ENCODE measurements at regions not wholly inside any gene's neighbourhood (a gene's known extent, or its start where the extent isn't known, plus 50 kb on each side); places are given as distances from the start of the nearest gene placed in this dataset.

- ATAC-seq (no peak), DNase-seq (no peak)
- no peak for TF ChIP-seq CTCF (IDR thresholded peaks at IDR 0.05)
- Histone ChIP-seq H3K27ac (no peak overlapping the region), H3K36me3 (no peaks in the 10 kb centered on the region), H3K4me1 (no peaks in the 10 kb centered on the region), H3K27me3 (ENCODE audit: low read depth) (no peaks in the 10 kb centered on the region), H3K4me3 (no peak overlapping the region), H3K9me3 (no peaks in the 10 kb centered on the region)
- intact Hi-C loops (cut with DNase I), result no loop called here
These were observed 161.8 kb upstream of the CBLB start for GRCh38 chr3:106030627-106030963.

- no peak overlapping the region for H3K27ac ChIP-seq
- H3K4me1 ChIP-seq, result no peaks in the 10 kb centered on the region
- intact Hi-C loops (cut with DNase I), result no loop called here
- H3K36me3 ChIP-seq, result no peaks in the 10 kb centered on the region
- H3K4me3 ChIP-seq, result no peak overlapping the region
- ATAC-seq (no peak), DNase-seq (no peak)
- no peak for TF ChIP-seq CTCF (IDR thresholded peaks at IDR 0.05)
- no peaks in the 10 kb centered on the region for H3K27me3 ChIP-seq (ENCODE audit: low read depth)
- no peaks in the 10 kb centered on the region for H3K9me3 ChIP-seq
These were observed 163.7 kb upstream of the CBLB start for GRCh38 chr3:106032479-106032878.

GRCh38 chr3:106033654-106034053, 164.8 kb upstream of the CBLB start:
- intact Hi-C loops (cut with DNase I), result no loop called here
- H3K36me3 ChIP-seq, result no peaks in the 10 kb centered on the region
- no peak for DNase-seq
- no peaks in the 10 kb centered on the region for H3K27me3 ChIP-seq (ENCODE audit: low read depth)
- H3K9me3 ChIP-seq, result no peaks in the 10 kb centered on the region
- TF ChIP-seq CTCF (IDR thresholded peaks at IDR 0.05), result no peak
- H3K4me3 ChIP-seq, result no peak overlapping the region
- no peak for ATAC-seq
- no peaks in the 10 kb centered on the region for H3K4me1 ChIP-seq
- no peak overlapping the region for H3K27ac ChIP-seq

- intact Hi-C loops (cut with DNase I), result no loop called here
- H3K36me3 ChIP-seq, result no peaks in the 10 kb centered on the region
- H3K27ac ChIP-seq, result no peak overlapping the region
- TF ChIP-seq CTCF (IDR thresholded peaks at IDR 0.05), result no peak
- H3K27me3 ChIP-seq (ENCODE audit: low read depth), result no peaks in the 10 kb centered on the region
- no peak for ATAC-seq
- H3K9me3 ChIP-seq, result no peaks in the 10 kb centered on the region
- no peak overlapping the region for H3K4me3 ChIP-seq
- no peak for DNase-seq
- no peaks in the 10 kb centered on the region for H3K4me1 ChIP-seq
These were observed 165.5 kb upstream of the CBLB start for GRCh38 chr3:106034313-106034712.

- intact Hi-C loops (cut with DNase I), result no loop called here
- Histone ChIP-seq H3K4me1 (no peaks in the 10 kb centered on the region), H3K4me3 (no peak overlapping the region), H3K27me3 (ENCODE audit: low read depth) (no peaks in the 10 kb centered on the region), H3K27ac (no peak overlapping the region), H3K36me3 (no peaks in the 10 kb centered on the region), H3K9me3 (no peaks in the 10 kb centered on the region)
- ATAC-seq (no peak), DNase-seq (no peak)
- no peak for TF ChIP-seq CTCF (IDR thresholded peaks at IDR 0.05)
These were observed 166.8 kb upstream of the CBLB start for GRCh38 chr3:106035619-106036018.

- intact Hi-C loops (cut with DNase I), result no loop called here
- TF ChIP-seq CTCF (IDR thresholded peaks at IDR 0.05), result no peak
These were observed 167.9 kb upstream of the CBLB start for GRCh38 chr3:106036696-106037095.

More at GRCh38 chr3:106036696-106037095, 167.9 kb upstream of the CBLB start:
- H3K4me3 ChIP-seq, result no peak overlapping the region
- H3K27ac ChIP-seq, result no peak overlapping the region
- H3K9me3 ChIP-seq, result no peaks in the 10 kb centered on the region
- ATAC-seq, result no peak
- H3K27me3 ChIP-seq (ENCODE audit: low read depth), result no peaks in the 10 kb centered on the region
- no peaks in the 10 kb centered on the region for H3K4me1 ChIP-seq
- no peak for DNase-seq
- H3K36me3 ChIP-seq, result no peaks in the 10 kb centered on the region

Data from lower lobe of right lung (tissue), 2 donors.